HCT116 (cell line): ENCODE measurements at regions not wholly inside any gene's neighbourhood (a gene's known extent, or its start where the extent isn't known, plus 50 kb on each side); places are given as distances from the start of the nearest gene placed in this dataset.

Experiments used
- CTCF ChIP-seq, 3 experiments: fragments of 200-600 bp in 1 of 3; sonication (generic) in 1 of 3; IDR thresholded peaks in 2 of 3; conservative IDR thresholded peaks in 1 of 3; 2 replicates each; pipeline ENCODE4 v1.5.1; 2012 to 2017; ENCODE audit warnings: low read depth in 2 of 3, low read length in 2 of 3, antibody characterized with exemption in 1 of 3, borderline replicate concordance in 1 of 3, control low read depth in 1 of 3, mild to moderate bottlenecking in 1 of 3, mixed read lengths in 1 of 3, mixed run types in 1 of 3, moderate library complexity in 1 of 3; ENCODE audit not compliant: insufficient read depth in 1 of 3
- JUND ChIP-seq: IDR thresholded peaks from 2 replicates; pipeline ENCODE4 v1.6.1; 2012
- SRF ChIP-seq: IDR thresholded peaks from 2 replicates; pipeline ENCODE4 v1.6.1; 2012; ENCODE audit warnings: low read depth
- TCF7L2 ChIP-seq: IDR thresholded peaks from 2 replicates; pipeline ENCODE4 v1.7.0; 2011; ENCODE audit warnings: borderline replicate concordance, inconsistent platforms; ENCODE audit not compliant: insufficient read depth, insufficient read length; ENCODE audit errors: extremely low read depth
- TF ChIP-seq, protein P1 (sequence below): IDR thresholded peaks from 2 replicates; pipeline ENCODE4 v1.6.1; 2011; ENCODE audit warnings: mild to moderate bottlenecking, low read length, moderate library complexity; ENCODE audit not compliant: insufficient replicate concordance; ENCODE audit errors: extremely low read depth

DNA sequence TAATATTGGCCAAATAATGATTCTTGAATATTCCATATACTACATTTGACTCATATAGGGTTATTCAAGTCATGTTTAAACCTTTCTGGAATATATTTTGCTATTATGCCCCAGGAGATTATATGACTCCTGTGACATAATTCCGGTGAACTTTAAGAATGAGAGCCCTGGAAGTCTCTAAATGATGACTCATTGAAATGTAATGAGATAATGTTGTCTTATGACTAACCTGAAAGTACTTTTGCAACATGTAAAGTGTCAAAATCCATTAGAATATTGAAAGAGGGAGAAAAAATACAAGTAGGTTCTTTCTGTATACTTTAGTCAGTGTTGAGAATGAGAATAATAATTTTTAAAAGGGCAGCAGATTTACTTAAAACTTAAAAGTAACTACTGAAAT is 830.4 kb downstream of the MAT2B start:
- TF ChIP-seq CTCF (IDR thresholded peaks at IDR 0.05 in 2 of 3, conservative IDR thresholded peaks at IDR 0.05 in 1 of 3; ENCODE audit: borderline replicate concordance in 1 of 3, insufficient read depth in 1 of 3, low read depth in 2 of 3, low read length in 2 of 3) (no peak), SRF (no peak), JUND (no peak), TCF7L2 (no peak)
- TF ChIP-seq, protein P1, sequence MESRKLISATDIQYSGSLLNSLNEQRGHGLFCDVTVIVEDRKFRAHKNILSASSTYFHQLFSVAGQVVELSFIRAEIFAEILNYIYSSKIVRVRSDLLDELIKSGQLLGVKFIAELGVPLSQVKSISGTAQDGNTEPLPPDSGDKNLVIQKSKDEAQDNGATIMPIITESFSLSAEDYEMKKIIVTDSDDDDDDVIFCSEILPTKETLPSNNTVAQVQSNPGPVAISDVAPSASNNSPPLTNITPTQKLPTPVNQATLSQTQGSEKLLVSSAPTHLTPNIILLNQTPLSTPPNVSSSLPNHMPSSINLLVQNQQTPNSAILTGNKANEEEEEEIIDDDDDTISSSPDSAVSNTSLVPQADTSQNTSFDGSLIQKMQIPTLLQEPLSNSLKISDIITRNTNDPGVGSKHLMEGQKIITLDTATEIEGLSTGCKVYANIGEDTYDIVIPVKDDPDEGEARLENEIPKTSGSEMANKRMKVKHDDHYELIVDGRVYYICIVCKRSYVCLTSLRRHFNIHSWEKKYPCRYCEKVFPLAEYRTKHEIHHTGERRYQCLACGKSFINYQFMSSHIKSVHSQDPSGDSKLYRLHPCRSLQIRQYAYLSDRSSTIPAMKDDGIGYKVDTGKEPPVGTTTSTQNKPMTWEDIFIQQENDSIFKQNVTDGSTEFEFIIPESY, result no peak
